Astrocyte (in vitro differentiated cells and primary cell): ENCODE measurements at regions not wholly inside any gene's neighbourhood (a gene's known extent, or its start where the extent isn't known, plus 50 kb on each side); places are given as distances from the start of the nearest gene placed in this dataset.

Experiments used
- DNase-seq: peaks from one replicate; pipeline ENCODE4 v3.0.0-alpha.2; 2010; ENCODE audit warnings: low read depth
- FAIRE-seq: peaks from 2 replicates; lab custom pipeline; 2011; peaks lifted over from hg19 to GRCh38; lab: Jason Lieb, UNC
- H2AFZ ChIP-seq: 2 replicates; pipeline ENCODE4 v1.6.0; 2012; ENCODE audit warnings: low read depth, low read length, inconsistent platforms
- H3K27ac ChIP-seq: 2 replicates; pipeline ENCODE4 v1.5.1; 2011; ENCODE audit warnings: low read depth, low read length, inconsistent platforms
- H3K27me3 ChIP-seq: 2 replicates; pipeline ENCODE4 v1.6.0; 2011; ENCODE audit warnings: low read length, inconsistent platforms; ENCODE audit not compliant: insufficient read depth
- H3K36me3 ChIP-seq: 2 replicates; pipeline ENCODE4 v1.5.1; 2011; ENCODE audit warnings: low read length, inconsistent platforms; ENCODE audit not compliant: insufficient read depth
- H3K4me1 ChIP-seq: 2 replicates; pipeline ENCODE4 v1.5.1; 2011; ENCODE audit warnings: low read length, inconsistent platforms; ENCODE audit not compliant: insufficient read depth
- H3K4me2 ChIP-seq: 2 replicates; pipeline ENCODE4 v1.6.0; 2012; ENCODE audit warnings: low read length, inconsistent platforms
- H3K4me3 ChIP-seq: 2 replicates; pipeline ENCODE4 v1.5.1; 2011; ENCODE audit warnings: low read depth, mild to moderate bottlenecking, low read length, inconsistent platforms; ENCODE audit not compliant: insufficient read depth
- H3K79me2 ChIP-seq: 2 replicates; pipeline ENCODE4 v1.6.0; 2012; ENCODE audit warnings: mild to moderate bottlenecking, low read length, inconsistent platforms; ENCODE audit not compliant: insufficient read depth
- H3K9ac ChIP-seq: 2 replicates; pipeline ENCODE4 v1.6.0; 2012; ENCODE audit warnings: mild to moderate bottlenecking, low read length, inconsistent platforms
- H3K9me3 ChIP-seq: 2 replicates; pipeline ENCODE4 v1.5.1; 2012; ENCODE audit warnings: low read depth, mild to moderate bottlenecking, low read length, inconsistent platforms; ENCODE audit not compliant: insufficient read depth
- H4K20me1 ChIP-seq: 2 replicates; pipeline ENCODE4 v1.6.0; 2012; ENCODE audit warnings: low read length, inconsistent platforms; ENCODE audit not compliant: insufficient read depth
- H3K27ac Mint-ChIP-seq: one replicate; pipeline ENCODE4 v1.8.0; 2021; ENCODE audit warnings: mild to moderate bottlenecking, mixed read lengths; ENCODE audit not compliant: unreplicated experiment
- H3K27me3 Mint-ChIP-seq: one replicate; pipeline ENCODE4 v1.8.0; 2021; ENCODE audit warnings: low read depth, mixed read lengths; ENCODE audit not compliant: unreplicated experiment
- H3K36me3 Mint-ChIP-seq: one replicate; pipeline ENCODE4 v1.8.0; 2021; ENCODE audit warnings: low read depth, mixed read lengths; ENCODE audit not compliant: unreplicated experiment
- H3K4me1 Mint-ChIP-seq: one replicate; pipeline ENCODE4 v1.8.0; 2021; ENCODE audit warnings: low read depth, mixed read lengths; ENCODE audit not compliant: unreplicated experiment
- H3K4me3 Mint-ChIP-seq: one replicate; pipeline ENCODE4 v1.8.0; 2021; ENCODE audit warnings: mild to moderate bottlenecking, moderate library complexity, mixed read lengths; ENCODE audit not compliant: unreplicated experiment
- H3K9me3 Mint-ChIP-seq: one replicate; pipeline ENCODE4 v1.8.0; 2021; ENCODE audit warnings: mild to moderate bottlenecking, mixed read lengths; ENCODE audit not compliant: unreplicated experiment
- CTCF ChIP-seq: IDR thresholded peaks from 2 replicates; pipeline ENCODE4 v1.5.1; 2011; ENCODE audit warnings: low read depth, mild to moderate bottlenecking, inconsistent platforms, low read length, moderate library complexity; ENCODE audit not compliant: insufficient read depth
- EZH2 ChIP-seq: IDR thresholded peaks from 2 replicates; pipeline ENCODE4 v1.6.1; 2012; ENCODE audit warnings: mild to moderate bottlenecking, low read length, inconsistent platforms; ENCODE audit not compliant: insufficient read depth

GRCh38 chr6:50467931-50468330 is 245.4 kb upstream of the TFAP2D start:
- H3K27me3 ChIP-seq, result no peaks in the 10 kb centered on the region
- DNase-seq (no peak), FAIRE-seq (no peak)
- no peak overlapping the region for H3K4me3 ChIP-seq
- no peaks in the 10 kb centered on the region for H3K4me1 Mint-ChIP-seq
- no peaks in the 10 kb centered on the region for H3K9me3 ChIP-seq
- no peak overlapping the region for H3K4me3 Mint-ChIP-seq
- no peaks in the 10 kb centered on the region for H3K36me3 Mint-ChIP-seq
- H3K4me1 ChIP-seq, result no peaks in the 10 kb centered on the region
- H4K20me1 ChIP-seq, result no peaks in the 10 kb centered on the region
- no peak for TF ChIP-seq EZH2
- TF ChIP-seq CTCF, result no peak
- H3K79me2 ChIP-seq, result no peaks in the 10 kb centered on the region
- no peaks in the 10 kb centered on the region for H3K27me3 Mint-ChIP-seq
- no peak overlapping the region for H2AFZ ChIP-seq
- no peak overlapping the region for H3K27ac ChIP-seq
- H3K36me3 ChIP-seq, result no peaks in the 10 kb centered on the region
- H3K27ac Mint-ChIP-seq, result no peak overlapping the region
- no peak overlapping the region for H3K9ac ChIP-seq
- H3K4me2 ChIP-seq, result no peak overlapping the region
- no peaks in the 10 kb centered on the region for H3K9me3 Mint-ChIP-seq

- Histone ChIP-seq H3K9me3 (no peaks in the 10 kb centered on the region), H3K4me2 (no peak overlapping the region), H3K79me2 (no peaks in the 10 kb centered on the region), H3K27me3 (no peaks in the 10 kb centered on the region), H3K4me3 (no peak overlapping the region), H4K20me1 (no peaks in the 10 kb centered on the region), H3K27ac (no peak overlapping the region), H3K36me3 (no peaks in the 10 kb centered on the region), H3K4me1 (no peaks in the 10 kb centered on the region), H3K9ac (no peak overlapping the region), H2AFZ (no peak overlapping the region)
- TF ChIP-seq EZH2 (no peak), CTCF (no peak)
- H3K27me3 Mint-ChIP-seq, result no peaks in the 10 kb centered on the region
- no peak for FAIRE-seq
- no peak overlapping the region for H3K4me3 Mint-ChIP-seq
- DNase-seq, result no peak
- H3K9me3 Mint-ChIP-seq, result no peaks in the 10 kb centered on the region
- no peaks in the 10 kb centered on the region for H3K36me3 Mint-ChIP-seq
- H3K27ac Mint-ChIP-seq, result no peak overlapping the region
- no peaks in the 10 kb centered on the region for H3K4me1 Mint-ChIP-seq
These were observed 242.3 kb upstream of the TFAP2D start for GRCh38 chr6:50471041-50471440.

- no peaks in the 10 kb centered on the region for H4K20me1 ChIP-seq
- H3K27ac ChIP-seq, result no peak overlapping the region
- no peaks in the 10 kb centered on the region for H3K4me1 Mint-ChIP-seq
- no peak overlapping the region for H2AFZ ChIP-seq
- no peaks in the 10 kb centered on the region for H3K9me3 Mint-ChIP-seq
- no peak for TF ChIP-seq EZH2
- no peak for TF ChIP-seq CTCF
- H3K27me3 ChIP-seq, result no peaks in the 10 kb centered on the region
- DNase-seq, result no peak
- H3K79me2 ChIP-seq, result no peaks in the 10 kb centered on the region
- H3K27ac Mint-ChIP-seq, result no peak overlapping the region
- no peak overlapping the region for H3K4me3 Mint-ChIP-seq
- H3K4me1 ChIP-seq, result no peaks in the 10 kb centered on the region
- H3K4me2 ChIP-seq, result no peak overlapping the region
- no peak for FAIRE-seq
- H3K36me3 Mint-ChIP-seq, result no peaks in the 10 kb centered on the region
- H3K9me3 ChIP-seq, result no peaks in the 10 kb centered on the region
- H3K27me3 Mint-ChIP-seq, result peaks cover 2% of the 10 kb centered on the region
- H3K4me3 ChIP-seq, result no peak overlapping the region
- H3K36me3 ChIP-seq, result no peaks in the 10 kb centered on the region
- no peak overlapping the region for H3K9ac ChIP-seq
These were observed 203.0 kb upstream of the TFAP2D start for GRCh38 chr6:50510361-50510760.
